ENCODE measurements at regions not wholly inside any gene's neighbourhood (a gene's known extent, or its start where the extent isn't known, plus 50 kb on each side); places are given as distances from the start of the nearest gene placed in this dataset.

DNA sequence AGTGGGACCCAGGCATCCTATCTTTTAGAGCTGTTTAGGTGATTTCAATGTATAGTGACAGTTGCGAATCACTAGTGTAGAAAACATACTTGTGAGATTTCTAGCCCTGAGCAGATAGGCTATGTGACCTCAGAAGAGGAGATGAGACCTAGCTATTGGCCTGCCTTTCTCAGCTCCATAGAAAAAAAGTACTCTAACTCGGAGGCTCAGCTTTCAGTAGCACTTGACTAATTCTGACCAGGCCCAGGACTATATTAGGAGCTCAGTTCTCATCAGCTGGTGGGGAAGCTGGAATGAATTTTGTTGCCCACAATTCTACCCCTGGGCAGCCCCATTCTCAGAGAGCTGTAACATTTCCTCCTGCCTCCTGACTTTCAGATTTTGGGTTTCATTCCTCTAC is 179.9 kb upstream of the NAMPT start:
- Mint-ChIP-seq H3K9me3 (no peaks in the 10 kb centered on the region), H3K27ac (no peak overlapping the region), H3K36me3 (peaks cover 1% of the 10 kb centered on the region), H3K27me3 (peaks cover 8% of the 10 kb centered on the region), H3K4me3 (no peak overlapping the region), H3K4me1 (ENCODE audit: low read depth) (peaks cover 25% of the 10 kb centered on the region)
- ChIA-PET CTCF (interaction anchor here (1.1 to 7.7 kb wide), 3 partner anchors 21 to 287 kb away, joined by 3 to 184 read pairs (median 21); no protein-coding TSS in a partner anchor), POLR2A (interaction anchor here (1.0 to 3.8 kb wide), 2 partner anchors 40 to 118 kb away, joined by 3 to 17 read pairs; no protein-coding TSS in a partner anchor)
- DNase-seq: no peak
- intact Hi-C loops (cut with micrococcal nuclease): loop anchor here (5.0 kb wide), 3 partner anchors 97 to 202 kb away; no protein-coding TSS in a partner anchor

DNA sequence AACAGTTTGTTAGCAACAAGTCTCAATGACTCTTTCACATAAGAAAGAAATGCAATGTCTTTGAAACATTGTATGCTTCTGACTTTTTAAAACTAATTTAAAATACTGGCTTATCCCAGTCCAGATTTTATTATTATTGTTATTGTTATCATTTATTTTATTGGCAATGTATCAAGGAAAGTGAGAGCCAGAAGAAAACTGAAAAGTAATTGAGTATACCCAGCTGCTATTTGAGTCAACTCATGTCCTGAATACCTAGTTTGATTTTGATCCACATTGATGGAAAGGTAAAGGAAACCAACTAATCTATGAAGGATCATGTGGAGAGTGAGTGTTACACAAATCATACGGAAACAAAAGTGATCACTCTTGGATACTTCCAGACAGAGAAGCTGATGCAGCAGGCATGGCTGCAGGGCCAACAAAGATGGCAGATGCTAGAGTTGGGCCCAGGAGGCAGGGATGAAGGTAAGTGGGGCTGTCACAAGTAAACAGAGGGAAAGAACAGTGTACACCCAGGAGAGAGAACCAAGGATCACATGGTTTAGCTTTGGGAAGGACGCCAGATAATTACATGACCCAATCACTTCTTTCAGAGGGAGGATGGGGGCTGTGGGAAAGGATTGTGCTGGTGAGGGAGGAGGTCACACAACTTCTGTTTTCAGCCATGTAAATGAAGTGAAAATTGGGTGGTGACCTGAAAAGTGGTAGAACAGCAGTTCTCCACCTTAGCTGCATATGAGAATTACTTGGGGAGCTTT is 179.2 kb upstream of the NAMPT start:
- ChIA-PET CTCF (interaction anchor here (1.1 to 7.7 kb wide), 4 partner anchors 22 to 287 kb away, joined by 3 to 184 read pairs (median 14); no protein-coding TSS in a partner anchor), POLR2A (interaction anchor here (1.0 to 3.8 kb wide), 2 partner anchors 39 to 117 kb away, joined by 3 to 17 read pairs; no protein-coding TSS in a partner anchor)
- H3K36me3 Mint-ChIP-seq: peaks cover 1% of the 10 kb centered on the region
- H3K4me1 Mint-ChIP-seq (ENCODE audit: low read depth): peaks cover 25% of the 10 kb centered on the region
- peaks cover 1% of the 10 kb centered on the region for H3K9me3 Mint-ChIP-seq
- no peak overlapping the region for H3K4me3 Mint-ChIP-seq
- peaks cover 5% of the 10 kb centered on the region for H3K27me3 Mint-ChIP-seq
- no peak for DNase-seq
- H3K27ac Mint-ChIP-seq: no peak overlapping the region
- intact Hi-C loops (cut with micrococcal nuclease): loop anchor here (2.0 to 5.0 kb wide), 5 partner anchors 43 to 202 kb away; no protein-coding TSS in a partner anchor

DNA sequence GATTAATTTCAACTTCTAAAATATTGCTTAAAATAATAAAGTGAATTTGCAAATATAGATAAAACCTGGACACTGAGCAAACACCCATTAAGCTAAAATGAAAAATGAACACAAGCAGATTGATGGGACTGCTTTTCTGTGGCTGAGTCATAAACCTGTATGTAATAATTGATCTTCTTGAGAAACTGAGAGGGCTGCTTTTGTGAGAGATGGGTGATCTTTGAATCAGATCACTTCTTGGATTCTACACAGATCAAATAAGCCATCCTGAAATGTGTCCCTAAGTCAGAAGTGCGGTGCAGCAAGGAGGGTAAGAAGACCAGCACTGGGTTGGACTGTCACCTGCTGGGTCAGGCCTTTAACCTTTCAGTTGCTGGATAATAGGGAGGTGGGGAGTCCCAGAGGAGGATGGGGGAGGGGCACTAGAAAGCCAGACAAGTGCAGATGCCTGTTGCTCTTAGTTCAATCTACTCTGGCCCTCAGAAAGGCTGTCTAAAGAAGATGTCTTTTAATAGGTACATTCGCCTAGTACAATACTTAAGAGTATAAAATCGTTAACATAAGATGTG is 178.2 kb upstream of the NAMPT start:
- intact Hi-C loops (cut with micrococcal nuclease): loop anchor here (1.0 to 5.0 kb wide), 7 partner anchors 42 to 287 kb away; no protein-coding TSS in a partner anchor
- ChIA-PET POLR2A (interaction anchor here (0.9 to 3.8 kb wide), 5 partner anchors 22 to 286 kb away, joined by 3 to 17 read pairs (median 4); partner anchors contain the start of gene NAMPT), CTCF (interaction anchor here (0.6 to 7.7 kb wide), 40 partner anchors 10 to 499 kb away, joined by 3 to 184 read pairs (median 6); partner anchors contain the start of gene NAMPT)
- Mint-ChIP-seq H3K36me3 (peaks cover 4% of the 10 kb centered on the region), H3K27me3 (peaks cover under 1% of the 10 kb centered on the region), H3K27ac (peak overlapping the region; percentile 7), H3K4me1 (ENCODE audit: low read depth) (peaks cover 25% of the 10 kb centered on the region), H3K4me3 (no peak overlapping the region), H3K9me3 (peaks cover 11% of the 10 kb centered on the region)
- no peak for DNase-seq

DNA sequence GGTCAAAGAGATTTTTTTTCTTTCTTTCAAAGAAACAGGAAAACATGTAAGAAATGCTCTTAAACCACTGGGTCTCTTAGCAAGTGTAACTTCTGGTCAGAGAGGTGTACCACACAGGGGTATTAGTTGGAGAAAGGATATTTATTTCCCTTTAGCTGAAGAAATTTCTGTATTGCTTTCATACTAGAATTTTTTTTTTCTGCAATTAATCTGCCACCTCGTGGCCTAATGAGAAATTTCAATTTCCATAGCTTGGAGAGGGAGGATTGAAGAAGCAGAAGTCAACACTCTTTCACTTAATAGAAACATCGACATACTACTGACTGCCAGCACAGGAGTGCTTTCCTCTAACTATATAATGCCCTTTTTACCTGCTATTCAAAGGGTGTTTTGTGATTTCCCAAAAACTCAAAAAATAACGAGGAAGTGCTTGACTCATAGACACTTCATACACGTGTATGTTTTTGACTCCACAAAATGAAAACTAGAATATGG is 177.6 kb upstream of the NAMPT start:
- H3K4me1 Mint-ChIP-seq (ENCODE audit: low read depth): peaks cover 25% of the 10 kb centered on the region
- no peaks in the 10 kb centered on the region for H3K27me3 Mint-ChIP-seq
- no peak for DNase-seq
- intact Hi-C loops (cut with micrococcal nuclease): loop anchor here (1.0 to 5.0 kb wide), 7 partner anchors 42 to 286 kb away; no protein-coding TSS in a partner anchor
- peak overlapping the region; percentile 7 for H3K27ac Mint-ChIP-seq
- peaks cover 5% of the 10 kb centered on the region for H3K36me3 Mint-ChIP-seq
- ChIA-PET CTCF (interaction anchor here (0.6 to 7.7 kb wide), 47 partner anchors 10 to 818 kb away, joined by 3 to 184 read pairs (median 5); partner anchors contain the start of gene NAMPT), POLR2A (interaction anchor here (0.9 to 3.8 kb wide), 6 partner anchors 22 to 286 kb away, joined by 3 to 17 read pairs (median 4); partner anchors contain the start of gene NAMPT)
- H3K9me3 Mint-ChIP-seq: peaks cover 13% of the 10 kb centered on the region
- H3K4me3 Mint-ChIP-seq: no peak overlapping the region

DNA sequence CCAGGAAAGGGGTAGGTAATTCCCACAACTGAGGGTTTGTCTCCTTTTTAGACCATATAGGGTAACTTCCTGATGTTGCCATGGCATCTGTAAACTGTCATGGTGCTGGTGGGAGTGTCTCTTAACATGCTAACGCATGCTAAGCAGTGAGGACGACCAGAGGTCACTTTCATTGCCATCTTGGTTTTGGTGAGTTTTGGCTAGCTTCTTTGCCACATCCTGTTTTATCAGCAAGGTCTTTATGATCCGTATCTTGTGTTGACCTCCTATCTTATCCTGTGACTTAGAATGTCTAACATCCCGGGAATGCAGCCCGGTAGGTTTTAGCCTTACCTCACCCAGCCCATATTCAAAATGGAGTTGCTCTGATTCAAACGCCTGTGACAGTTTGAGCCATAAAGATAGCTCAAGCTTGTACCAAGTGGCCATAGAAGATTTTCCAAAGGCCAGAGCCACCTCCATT is 176.0 kb upstream of the NAMPT start:
- intact Hi-C loops (cut with micrococcal nuclease): loop anchor here (5.0 kb wide), 3 partner anchors 94 to 199 kb away; no protein-coding TSS in a partner anchor
- H3K36me3 Mint-ChIP-seq: peaks cover 5% of the 10 kb centered on the region
- CTCF ChIA-PET: interaction anchor here (0.6 to 7.7 kb wide), 6 partner anchors 25 to 513 kb away, joined by 3 to 184 read pairs (median 13); no protein-coding TSS in a partner anchor
- peaks cover 25% of the 10 kb centered on the region for H3K4me1 Mint-ChIP-seq (ENCODE audit: low read depth)
- peaks cover 13% of the 10 kb centered on the region for H3K9me3 Mint-ChIP-seq
- H3K27ac Mint-ChIP-seq: no peak overlapping the region
- no peak overlapping the region for H3K4me3 Mint-ChIP-seq
- H3K27me3 Mint-ChIP-seq: no peaks in the 10 kb centered on the region
- DNase-seq: no peak
- POLR2A ChIA-PET: interaction anchor here (1.5 kb wide), 1 partner anchor 35 kb away, joined by 4 read pairs; no protein-coding TSS in a partner anchor

DNA sequence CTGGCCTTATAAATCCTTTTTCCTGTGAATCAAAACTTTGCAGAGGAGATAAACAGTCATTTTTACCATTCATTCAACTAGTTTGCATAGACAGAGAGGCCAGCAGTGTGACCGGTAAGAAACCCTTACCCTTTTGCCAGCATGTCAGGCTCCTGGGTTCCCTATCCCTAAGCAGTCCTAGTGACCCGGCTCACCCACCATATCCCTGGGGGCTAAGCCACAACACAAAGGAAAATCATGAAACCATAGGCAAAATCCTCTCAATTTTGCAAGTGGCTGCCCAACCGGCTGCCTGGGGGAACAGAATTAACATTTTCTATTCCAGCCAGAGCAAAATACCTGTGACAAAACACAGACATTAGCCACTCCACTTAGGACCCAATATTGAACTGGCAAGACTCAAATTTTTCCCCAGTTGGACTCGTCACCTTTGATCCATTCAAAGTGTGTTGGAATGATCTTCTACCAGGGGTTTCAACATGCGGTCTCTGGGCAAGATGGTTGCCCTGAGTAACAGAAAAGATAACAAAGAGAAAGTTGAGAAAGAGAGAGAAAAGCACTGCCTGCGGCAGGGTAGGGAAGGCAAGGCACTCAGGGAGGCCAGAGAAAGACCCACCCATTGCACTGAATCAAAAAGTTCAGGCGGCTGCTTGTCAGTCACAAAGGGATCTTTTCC is 174.8 kb upstream of the NAMPT start:
- peaks cover 25% of the 10 kb centered on the region for H3K4me1 Mint-ChIP-seq (ENCODE audit: low read depth)
- POLR2A ChIA-PET: no interaction called here
- H3K27ac Mint-ChIP-seq: no peak overlapping the region
- CTCF ChIA-PET: interaction anchor here (1.4 to 7.7 kb wide), 2 partner anchors 282 to 283 kb away, joined by 10 to 184 read pairs; no protein-coding TSS in a partner anchor
- no peak for DNase-seq
- intact Hi-C loops (cut with micrococcal nuclease): loop anchor here (5.0 kb wide), 3 partner anchors 92 to 197 kb away; no protein-coding TSS in a partner anchor
- H3K4me3 Mint-ChIP-seq: no peak overlapping the region
- H3K36me3 Mint-ChIP-seq: peaks cover 7% of the 10 kb centered on the region
- H3K27me3 Mint-ChIP-seq: no peaks in the 10 kb centered on the region
- H3K9me3 Mint-ChIP-seq: peaks cover 13% of the 10 kb centered on the region

DNA sequence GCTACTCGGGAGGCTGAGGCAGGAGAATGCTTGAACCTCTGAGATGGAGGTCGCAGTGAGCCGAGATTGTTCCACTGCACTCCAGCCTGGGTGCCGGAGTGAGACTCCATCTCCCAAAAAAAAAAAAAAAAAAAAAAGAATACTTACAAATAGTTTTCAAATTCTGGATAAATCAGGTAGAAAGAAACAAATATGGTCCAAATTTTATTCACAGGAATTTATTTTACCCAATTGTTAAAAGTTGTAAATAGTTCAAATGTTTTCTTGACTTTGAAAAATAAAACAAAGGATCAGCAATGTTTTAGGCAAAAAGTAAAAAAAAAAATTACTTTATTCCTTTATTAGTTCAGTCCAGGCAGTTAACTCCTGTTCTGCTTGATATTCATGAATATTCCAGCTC is 172.9 kb upstream of the NAMPT start:
- Mint-ChIP-seq H3K4me3 (no peak overlapping the region), H3K4me1 (ENCODE audit: low read depth) (peaks cover 21% of the 10 kb centered on the region)
- CTCF ChIA-PET: no interaction called here

DNA sequence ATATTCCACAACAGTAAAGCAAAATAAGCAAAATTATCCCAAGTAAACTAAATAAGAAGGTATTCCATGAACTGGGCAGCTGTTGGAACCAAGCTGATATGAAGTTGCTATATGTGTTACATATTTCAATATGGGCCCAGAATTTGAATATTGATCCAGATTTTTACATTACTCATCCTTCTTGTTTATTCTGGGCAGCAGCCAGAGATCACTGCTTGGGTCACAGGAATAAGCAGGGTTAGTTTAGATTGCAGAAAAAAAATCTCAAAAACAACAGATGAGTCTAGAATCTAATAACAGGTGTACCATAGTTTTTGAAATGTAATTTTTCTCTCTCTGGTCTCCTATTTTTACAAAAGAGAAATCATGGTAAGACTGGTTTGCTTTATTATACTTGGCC is 171.5 kb upstream of the NAMPT start:
- CTCF ChIA-PET: no interaction called here

More for the DNA sequence above, 172.9 kb upstream of the NAMPT start:
- intact Hi-C loops (cut with micrococcal nuclease): no loop called here
- Mint-ChIP-seq H3K36me3 (peaks cover 7% of the 10 kb centered on the region), H3K27ac (no peak overlapping the region), H3K9me3 (peaks cover 20% of the 10 kb centered on the region), H3K27me3 (no peaks in the 10 kb centered on the region)
- no peak for DNase-seq
- POLR2A ChIA-PET: interaction anchor here (0.7 kb wide), 1 partner anchor 51 kb away, joined by 5 read pairs; no protein-coding TSS in a partner anchor

DNA sequence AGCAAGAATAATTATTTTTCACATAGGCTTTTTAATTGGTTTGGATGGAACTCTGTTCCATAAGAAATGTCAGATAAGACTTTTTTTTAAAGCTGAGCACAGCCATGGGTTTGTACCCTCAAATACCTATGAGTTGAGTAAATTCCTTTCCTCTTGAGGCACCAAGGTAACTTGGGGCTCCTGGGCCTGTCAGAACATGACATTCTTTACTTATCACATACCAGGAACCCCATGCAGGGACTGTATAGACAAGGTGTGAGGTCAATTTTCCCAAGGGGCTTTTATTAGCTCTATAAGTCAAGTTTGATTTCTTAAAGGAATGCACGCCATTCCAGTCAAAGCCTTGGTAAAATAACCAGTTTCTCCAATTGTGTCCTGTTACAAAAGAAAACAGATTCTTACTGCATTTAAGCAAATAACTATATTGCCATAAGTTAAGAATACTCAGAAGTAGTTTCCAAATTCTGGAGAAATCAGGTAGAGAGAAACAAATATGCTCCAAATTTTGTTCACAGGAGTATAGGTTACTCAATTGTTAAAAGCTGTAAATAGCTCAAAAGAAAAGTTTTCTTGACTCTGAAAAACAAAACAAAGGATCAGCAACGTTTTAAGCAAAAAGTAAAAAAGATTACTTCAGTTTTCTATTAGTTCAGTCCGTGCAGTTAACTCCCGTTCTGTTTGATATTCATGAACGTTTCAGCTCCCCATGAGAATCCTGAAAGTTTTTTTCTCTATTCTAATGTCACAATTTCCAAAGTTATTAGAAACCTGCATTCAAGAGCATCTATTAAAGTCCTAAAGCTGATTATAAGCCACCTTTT is 167.5 kb upstream of the NAMPT start:
- intact Hi-C loops (cut with micrococcal nuclease): no loop called here
- Mint-ChIP-seq H3K4me3 (no peak overlapping the region), H3K9me3 (peaks cover 26% of the 10 kb centered on the region), H3K27me3 (peaks cover 2% of the 10 kb centered on the region), H3K36me3 (peaks cover 15% of the 10 kb centered on the region), H3K4me1 (ENCODE audit: low read depth) (peaks cover 9% of the 10 kb centered on the region), H3K27ac (no peak overlapping the region)
- CTCF ChIA-PET: interaction anchor here (1.9 kb wide), 1 partner anchor 10 kb away, joined by 7 read pairs; no protein-coding TSS in a partner anchor
- DNase-seq: no peak
- POLR2A ChIA-PET: no interaction called here

More for the DNA sequence above, 171.5 kb upstream of the NAMPT start:
- Mint-ChIP-seq H3K4me3 (no peak overlapping the region), H3K9me3 (peaks cover 27% of the 10 kb centered on the region), H3K27me3 (no peaks in the 10 kb centered on the region), H3K36me3 (peaks cover 10% of the 10 kb centered on the region), H3K4me1 (ENCODE audit: low read depth) (peaks cover 8% of the 10 kb centered on the region), H3K27ac (no peak overlapping the region)
- no peak for DNase-seq
- POLR2A ChIA-PET: no interaction called here
- intact Hi-C loops (cut with micrococcal nuclease): no loop called here

DNA sequence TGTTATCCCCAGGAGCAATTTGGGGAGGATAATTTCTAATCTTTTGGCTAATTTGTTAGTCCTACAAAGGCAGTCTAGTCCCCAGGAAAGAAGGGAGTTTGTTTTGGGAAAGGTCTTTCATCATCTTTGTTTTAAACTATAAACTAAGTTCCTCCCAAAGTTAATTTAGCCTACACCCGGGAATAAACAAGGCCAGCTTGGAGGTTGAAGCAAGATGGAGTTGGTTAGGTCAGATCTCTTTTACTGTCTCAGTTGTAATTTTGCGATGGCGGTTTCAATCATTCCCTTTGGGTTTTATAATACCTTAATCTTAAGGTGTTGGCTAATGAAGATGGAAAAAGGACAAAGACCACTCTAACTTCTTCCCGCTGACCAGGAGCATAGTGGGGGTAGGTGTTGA is 166.4 kb upstream of the NAMPT start:
- peaks cover 26% of the 10 kb centered on the region for H3K9me3 Mint-ChIP-seq
- intact Hi-C loops (cut with micrococcal nuclease): no loop called here
- ChIA-PET POLR2A (no interaction called here), CTCF (interaction anchor here (1.9 kb wide), 1 partner anchor 11 kb away, joined by 7 read pairs; no protein-coding TSS in a partner anchor)
- H3K4me3 Mint-ChIP-seq: no peak overlapping the region
- H3K36me3 Mint-ChIP-seq: peaks cover 15% of the 10 kb centered on the region
- DNase-seq: no peak
- no peak overlapping the region for H3K27ac Mint-ChIP-seq
- peaks cover 9% of the 10 kb centered on the region for H3K4me1 Mint-ChIP-seq (ENCODE audit: low read depth)
- peaks cover 2% of the 10 kb centered on the region for H3K27me3 Mint-ChIP-seq
